Spleen (tissue), 11 donors: ENCODE measurements at regions not wholly inside any gene's neighbourhood (a gene's known extent, or its start where the extent isn't known, plus 50 kb on each side); places are given as distances from the start of the nearest gene placed in this dataset.

ENCODE experiments used
- DNase-seq: peaks from one replicate; pipeline ENCODE4 v3.0.0-alpha.2; 2020
- H3K27ac ChIP-seq, 8 donors: fragments of 200-600 bp; sonication (generic) in 7 of 8; 1 replicate in 4 of 8; 2 replicates in 4 of 8; pipeline versions ENCODE4 v1.5.0 to v1.8.0; 2016 to 2021; ENCODE audit warnings: inconsistent platforms in 4 of 8, mild to moderate bottlenecking in 4 of 8, moderate library complexity in 1 of 8
- H3K27me3 ChIP-seq, 7 donors: fragments of 200-600 bp; sonication (generic) in 6 of 7; replicated peaks in 1 of 7; 1 replicate in 4 of 7; 2 replicates in 3 of 7; pipeline versions ENCODE4 v1.5.0 to v1.8.0; 2016 to 2021; ENCODE audit warnings: inconsistent platforms in 3 of 7, mild to moderate bottlenecking in 1 of 7
- H3K36me3 ChIP-seq, 6 donors: fragments of 200-600 bp; sonication (generic) in 5 of 6; 1 replicate in 4 of 6; 2 replicates in 2 of 6; pipeline versions ENCODE4 v1.5.0 to v1.8.0; 2016 to 2021; ENCODE audit warnings: inconsistent platforms in 2 of 6
- H3K4me1 ChIP-seq, 6 donors: fragments of 200-600 bp; sonication (generic) in 5 of 6; 1 replicate in 3 of 6; 2 replicates in 3 of 6; pipeline versions ENCODE4 v1.5.0 to v1.8.0; 2016 to 2021; ENCODE audit warnings: inconsistent platforms in 3 of 6
- H3K4me3 ChIP-seq, 8 donors: fragments of 200-600 bp; sonication (generic) in 7 of 8; 1 replicate in 4 of 8; 2 replicates in 4 of 8; pipeline versions ENCODE4 v1.5.0 to v1.8.0; 2016 to 2021; ENCODE audit warnings: inconsistent platforms in 4 of 8, mild to moderate bottlenecking in 4 of 8, moderate library complexity in 2 of 8
- H3K9me3 ChIP-seq, 8 donors: fragments of 200-600 bp; sonication (generic) in 7 of 8; 1 replicate in 4 of 8; 2 replicates in 4 of 8; pipeline versions ENCODE4 v1.5.0 to v1.8.0; 2016 to 2021; ENCODE audit warnings: inconsistent platforms in 4 of 8
- POLR2A ChIP-seq, 3 donors: fragments of 450-650 bp; IDR thresholded peaks; one replicate each; pipeline ENCODE4 v1.5.1; 2017; ENCODE audit warnings: antibody characterized with exemption in 3 of 3, mild to moderate bottlenecking in 1 of 3
- POLR2AphosphoS5 ChIP-seq, 3 donors: sonication (generic); formaldehyde crosslinking; IDR thresholded peaks; one replicate each; pipeline ENCODE4 v1.5.1; 2017; ENCODE audit warnings: antibody characterized with exemption in 3 of 3
- WGBS, 5 donors: extraction: QIAGEN DNeasy Blood & Tissue Kit in 3 of 5; methylation state at CpG; one replicate each; pipeline versions ENCODE4 v1.1.5 to v1.1.7; 2013 to 2018; 5-methylcytosine and 5-hydroxymethylcytosine counted together
- intact Hi-C: fragments of 100-400 bp; cut with DNase I; formaldehyde crosslinking; loops from one replicate; pipeline ENCODE4 v1.15.0; 2023; ENCODE audit warnings: low total_unique reads
- TF ChIP-seq, protein P1 (sequence below), 11 experiments: fragments of 200-600 bp in 7 of 11; fragments of 450-650 bp in 4 of 11; sonication (generic) in 4 of 11; IDR thresholded peaks in 8 of 11; conservative IDR thresholded peaks in 3 of 11; 1 replicate in 7 of 11; 2 replicates in 4 of 11; pipeline versions ENCODE4 v1.4.0 to v1.8.0; 2016 to 2021; ENCODE audit warnings: antibody characterized with exemption in 11 of 11, inconsistent platforms in 4 of 11, mild to moderate bottlenecking in 1 of 11
- donor health status: healthy with polysubstance abuse.
- donor health status: DM: no; HTN: no; CAD: no; lungs with moderate emphysema.
- donor health status: DM: no; HTN: no; CAD: no.
- donor health status: Bipolar disorder and iron deficiency.
- donor health status: healthy.
- donor health status: DM: no; HTN: no; CAD: no.
- donor health status: DM: yes; HTN: yes; CAD: no.

DNA sequence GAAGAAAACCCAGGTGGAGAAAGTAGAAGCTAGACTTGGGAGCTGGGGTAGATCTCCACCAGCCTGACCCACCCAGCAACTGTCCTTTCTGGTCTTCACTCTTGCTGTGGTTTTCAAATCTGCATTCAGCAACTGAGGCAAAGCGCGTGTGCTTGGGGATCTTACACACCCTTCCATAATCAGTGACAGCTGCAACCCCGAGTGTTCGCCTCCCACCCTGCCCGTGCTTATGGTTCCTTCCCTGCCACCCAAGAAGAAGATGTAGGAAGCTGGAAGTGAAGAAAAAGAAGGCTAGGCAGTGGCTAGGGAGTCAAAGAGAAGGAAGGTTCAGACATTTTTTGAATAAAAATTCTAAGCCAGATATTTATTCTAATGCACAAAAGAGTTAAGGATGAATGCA is 162.6 kb upstream of the CCND2 start:
- Histone ChIP-seq H3K9me3 (no peaks in the 10 kb centered on the region), H3K27ac (no peak overlapping the region), H3K4me3 (no peak overlapping the region), H3K27me3 (peaks cover 0 to 28% (median 0%) of the 10 kb centered on the region in 7 donors), H3K36me3 (no peaks in the 10 kb centered on the region), H3K4me1 (peaks cover 2 to 32% (median 14%) of the 10 kb centered on the region in 6 donors)
- intact Hi-C loops = no loop called here
- no peak for TF ChIP-seq POLR2AphosphoS5 (IDR thresholded peaks at IDR 0.05)
- TF ChIP-seq POLR2A (IDR thresholded peaks at IDR 0.05) = no peak
- TF ChIP-seq, protein P1, sequence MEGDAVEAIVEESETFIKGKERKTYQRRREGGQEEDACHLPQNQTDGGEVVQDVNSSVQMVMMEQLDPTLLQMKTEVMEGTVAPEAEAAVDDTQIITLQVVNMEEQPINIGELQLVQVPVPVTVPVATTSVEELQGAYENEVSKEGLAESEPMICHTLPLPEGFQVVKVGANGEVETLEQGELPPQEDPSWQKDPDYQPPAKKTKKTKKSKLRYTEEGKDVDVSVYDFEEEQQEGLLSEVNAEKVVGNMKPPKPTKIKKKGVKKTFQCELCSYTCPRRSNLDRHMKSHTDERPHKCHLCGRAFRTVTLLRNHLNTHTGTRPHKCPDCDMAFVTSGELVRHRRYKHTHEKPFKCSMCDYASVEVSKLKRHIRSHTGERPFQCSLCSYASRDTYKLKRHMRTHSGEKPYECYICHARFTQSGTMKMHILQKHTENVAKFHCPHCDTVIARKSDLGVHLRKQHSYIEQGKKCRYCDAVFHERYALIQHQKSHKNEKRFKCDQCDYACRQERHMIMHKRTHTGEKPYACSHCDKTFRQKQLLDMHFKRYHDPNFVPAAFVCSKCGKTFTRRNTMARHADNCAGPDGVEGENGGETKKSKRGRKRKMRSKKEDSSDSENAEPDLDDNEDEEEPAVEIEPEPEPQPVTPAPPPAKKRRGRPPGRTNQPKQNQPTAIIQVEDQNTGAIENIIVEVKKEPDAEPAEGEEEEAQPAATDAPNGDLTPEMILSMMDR (IDR thresholded peaks at IDR 0.05 in 8 of 11, conservative IDR thresholded peaks at IDR 0.05 in 3 of 11) = no peak
- 88 to 95% (median 91%) methylated on average over 5 of the region's 5 CpGs for WGBS, 5 donors
- DNase-seq = no peak

DNA sequence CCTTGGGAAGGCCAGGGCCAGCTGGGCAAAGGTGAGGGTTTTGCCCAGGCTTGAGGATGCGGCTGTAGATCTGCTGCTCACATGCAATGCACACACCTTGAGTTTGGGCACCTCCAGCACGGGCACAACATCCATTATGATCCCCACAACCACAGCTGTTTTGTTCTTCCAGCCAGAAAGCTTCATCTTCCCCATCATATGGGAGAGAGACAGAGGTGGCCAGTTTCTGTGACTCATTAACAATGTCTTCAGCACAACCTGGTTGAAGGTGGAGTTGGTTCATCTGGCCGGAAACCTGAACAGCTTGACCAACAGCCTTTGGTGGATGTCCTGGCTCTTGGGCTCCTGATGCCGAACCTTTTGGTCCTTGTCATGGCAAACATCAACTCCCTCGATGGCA is 163.7 kb upstream of the CCND2 start:
- WGBS, 5 donors = 88 to 92% (median 92%) methylated on average over 3 to 5 of the region's 5 CpGs

DNA sequence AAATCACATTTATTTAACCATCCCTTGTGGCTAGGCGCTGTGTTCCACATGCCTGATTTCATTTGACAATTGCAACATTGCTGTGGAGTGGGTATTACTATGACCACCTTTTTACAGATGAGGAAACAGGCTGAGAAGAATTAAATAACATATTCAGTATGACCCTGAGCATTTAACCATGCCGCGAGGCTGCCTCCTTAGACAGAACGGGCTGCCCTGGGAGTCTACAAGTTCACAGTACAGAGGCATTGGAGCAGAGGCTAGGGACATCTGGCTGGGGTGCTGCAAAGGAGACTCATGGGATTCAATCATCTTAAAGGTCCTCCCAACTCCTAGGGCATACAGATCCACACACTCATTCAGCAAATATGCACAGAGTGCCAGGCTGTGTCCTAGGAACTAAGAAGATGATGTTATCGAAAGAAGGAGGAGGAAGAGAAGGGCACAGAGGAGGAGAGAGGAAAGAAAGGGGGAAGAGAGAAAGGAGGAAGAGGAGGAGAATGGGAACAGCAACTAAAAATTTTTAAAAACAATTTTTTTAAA is 164.7 kb upstream of the CCND2 start:
- 83 to 91% (median 87%) methylated on average over 5 of the region's 5 CpGs for WGBS, 5 donors
- intact Hi-C loops = no loop called here
- no peak for DNase-seq
- Histone ChIP-seq H3K27me3 (peaks cover 0 to 19% (median 0%) of the 10 kb centered on the region in 7 donors), H3K36me3 (no peaks in the 10 kb centered on the region), H3K4me3 (no peak overlapping the region), H3K27ac (no peak overlapping the region), H3K9me3 (peaks cover 0 to 8% (median 0%) of the 10 kb centered on the region in 8 donors), H3K4me1 (peaks cover 0 to 17% (median 6%) of the 10 kb centered on the region in 6 donors)
- TF ChIP-seq, protein P1 (IDR thresholded peaks at IDR 0.05 in 8 of 11, conservative IDR thresholded peaks at IDR 0.05 in 3 of 11) = no peak
- TF ChIP-seq POLR2AphosphoS5 (IDR thresholded peaks at IDR 0.05) (no peak), POLR2A (IDR thresholded peaks at IDR 0.05) (no peak)

More for the DNA sequence above, 163.7 kb upstream of the CCND2 start:
- Histone ChIP-seq H3K9me3 (peaks cover 0 to 4% (median 0%) of the 10 kb centered on the region in 8 donors), H3K27me3 (peaks cover 0 to 19% (median 0%) of the 10 kb centered on the region in 7 donors), H3K4me1 (peaks cover 0 to 20% (median 7%) of the 10 kb centered on the region in 6 donors), H3K36me3 (no peaks in the 10 kb centered on the region), H3K27ac (no peak overlapping the region), H3K4me3 (no peak overlapping the region)
- no peak for DNase-seq
- intact Hi-C loops = no loop called here
- TF ChIP-seq, protein P1 (IDR thresholded peaks at IDR 0.05 in 8 of 11, conservative IDR thresholded peaks at IDR 0.05 in 3 of 11) = no peak
- TF ChIP-seq POLR2AphosphoS5 (IDR thresholded peaks at IDR 0.05) = no peak
- TF ChIP-seq POLR2A (IDR thresholded peaks at IDR 0.05) = no peak

DNA sequence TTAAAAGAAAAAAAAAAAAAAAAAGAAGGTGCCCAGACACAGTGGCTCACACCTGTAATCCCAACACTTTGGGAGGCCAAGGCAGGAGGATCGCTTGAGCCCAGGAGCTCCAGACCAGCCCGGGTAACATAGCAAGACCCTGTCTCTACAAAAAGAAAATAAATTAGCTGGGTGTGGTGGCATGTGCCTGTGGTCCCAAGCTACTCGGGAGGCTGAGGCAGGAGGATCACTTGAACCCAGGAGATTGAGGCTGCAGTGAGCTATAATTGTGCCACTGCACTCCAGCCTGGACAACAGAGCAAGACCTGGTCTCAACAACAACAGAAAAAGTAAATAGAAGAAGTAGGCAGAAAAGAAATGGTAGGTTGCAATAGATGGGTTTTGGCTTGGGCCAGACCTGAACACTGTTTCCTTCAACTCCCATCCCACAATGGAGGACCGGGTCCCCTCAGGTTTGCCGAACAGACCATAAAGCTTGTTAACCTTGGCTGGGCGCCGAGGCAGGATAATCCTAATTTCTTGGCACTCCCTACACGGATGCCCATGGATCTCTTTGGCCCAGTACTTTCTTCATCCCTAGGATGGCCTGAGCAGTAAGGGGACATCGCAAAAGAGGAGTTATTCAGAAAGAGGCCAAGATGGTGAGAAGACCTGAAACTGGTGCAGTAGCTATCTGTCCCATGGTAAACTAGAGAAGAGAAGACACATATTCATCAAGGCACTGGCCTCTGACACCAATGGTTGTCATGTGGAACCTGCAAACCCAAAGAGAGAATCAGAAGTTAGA is 165.5 kb upstream of the CCND2 start:
- H3K9me3 ChIP-seq = peaks cover 0 to 8% (median 0%) of the 10 kb centered on the region in 8 donors
- DNase-seq = no peak
- intact Hi-C loops = loop anchor here (2.0 kb wide), 1 partner anchor 169 kb away; no protein-coding TSS in a partner anchor
- WGBS, 5 donors = 87 to 95% (median 91%) methylated on average over 9 of the region's 9 CpGs
- no peaks in the 10 kb centered on the region for H3K36me3 ChIP-seq
- TF ChIP-seq POLR2AphosphoS5 (IDR thresholded peaks at IDR 0.05) (no peak), POLR2A (IDR thresholded peaks at IDR 0.05) (no peak)
- TF ChIP-seq, protein P1 (IDR thresholded peaks at IDR 0.05 in 8 of 11, conservative IDR thresholded peaks at IDR 0.05 in 3 of 11) = no peak
- H3K27ac ChIP-seq = no peak overlapping the region
- H3K4me1 ChIP-seq = peaks cover 0 to 17% (median 6%) of the 10 kb centered on the region in 6 donors
- peaks cover 0 to 18% (median 0%) of the 10 kb centered on the region in 7 donors for H3K27me3 ChIP-seq
- H3K4me3 ChIP-seq = no peak overlapping the region
